NCI-H345 (cell line): ENCODE measurements at regions not wholly inside any gene's neighbourhood (a gene's known extent, or its start where the extent isn't known, plus 50 kb on each side); places are given as distances from the start of the nearest gene placed in this dataset.

Experiments used
- DNase-seq: peaks from one replicate; lab custom pipeline; 2025; lab: John Stamatoyannopoulos, UW

- no peak for DNase-seq
Observed at GRCh38 chr1:62988867-62989266, 204.9 kb downstream of the ATG4C start.

GRCh38 chr1:62989497-62989896 is 205.6 kb downstream of the ATG4C start:
- no peak for DNase-seq

GRCh38 chr1:62991152-62991551 is 207.2 kb downstream of the ATG4C start:
- DNase-seq, result peak; percentile 27

- DNase-seq, result no peak
Observed at GRCh38 chr1:62993844-62994243, 209.9 kb downstream of the ATG4C start.

- DNase-seq, result no peak
Observed at GRCh38 chr1:62995173-62995572, 211.2 kb downstream of the ATG4C start.

- DNase-seq, result no peak
Observed at GRCh38 chr1:62997884-62998283, 214.0 kb downstream of the ATG4C start.

GRCh38 chr1:62998845-62999649 is 215.1 kb downstream of the ATG4C start:
- DNase-seq, result no peak

- no peak for DNase-seq
Observed at GRCh38 chr1:63000508-63000907, 216.6 kb downstream of the ATG4C start.

- no peak for DNase-seq
Observed at GRCh38 chr1:63004868-63005267, 220.9 kb downstream of the ATG4C start.

GRCh38 chr1:63005812-63006211 is 221.9 kb downstream of the ATG4C start:
- no peak for DNase-seq

- DNase-seq, result no peak
Observed at GRCh38 chr1:63009421-63009820, 225.5 kb downstream of the ATG4C start.

- DNase-seq, result peak; percentile 84
Observed at GRCh38 chr1:63010913-63011660, 227.2 kb downstream of the ATG4C start.

- no peak for DNase-seq
Observed at GRCh38 chr1:63012339-63012738, 228.4 kb downstream of the ATG4C start.

- no peak for DNase-seq
Observed at GRCh38 chr1:63014267-63014666, 230.3 kb downstream of the ATG4C start.

GRCh38 chr1:63022319-63022718 is 238.4 kb downstream of the ATG4C start:
- no peak for DNase-seq

- DNase-seq, result no peak
Observed at GRCh38 chr1:63023171-63023570, 239.2 kb downstream of the ATG4C start.

GRCh38 chr1:63023637-63024036 is 239.7 kb downstream of the ATG4C start:
- no peak for DNase-seq

- no peak for DNase-seq
Observed at GRCh38 chr1:63024132-63024531, 240.2 kb downstream of the ATG4C start.

GRCh38 chr1:63027176-63027575 is 243.2 kb downstream of the ATG4C start:
- DNase-seq, result no peak

GRCh38 chr1:63032171-63032570 is 248.2 kb downstream of the ATG4C start:
- DNase-seq, result no peak

- no peak for DNase-seq
Observed at GRCh38 chr1:63033211-63033610, 249.3 kb downstream of the ATG4C start.

- no peak for DNase-seq
Observed at GRCh38 chr1:63034256-63034655, 250.3 kb downstream of the ATG4C start.

- no peak for DNase-seq
Observed at GRCh38 chr1:63038586-63038985, 254.7 kb downstream of the ATG4C start.
